Fibroblast of lung (primary cell): ENCODE measurements at regions not wholly inside any gene's neighbourhood (a gene's known extent, or its start where the extent isn't known, plus 50 kb on each side); places are given as distances from the start of the nearest gene placed in this dataset.
"Not testable (repeated sequence)": the region's sequence is repeated elsewhere in the genome, so short reads cannot be mapped to it uniquely, and the experiment has no call there.

Experiments
- DNase-seq, 2 donors: peaks; one replicate each; pipeline versions ENCODE4 v3.0.0 to v3.0.0-alpha.2; 2010; ENCODE audit warnings: low read depth in 2 of 2
- H2AFZ ChIP-seq: 2 replicates; pipeline ENCODE4 v1.5.1; 2012; ENCODE audit warnings: low read length, control low read depth, inconsistent platforms
- H3K27ac ChIP-seq: 2 replicates; pipeline ENCODE4 v1.5.1; 2011; ENCODE audit warnings: low read length, control low read depth; ENCODE audit not compliant: insufficient read depth
- H3K27me3 ChIP-seq: 2 replicates; pipeline ENCODE4 v1.5.1; 2011; ENCODE audit warnings: mild to moderate bottlenecking, low read length; ENCODE audit not compliant: control insufficient read depth, insufficient read depth
- H3K36me3 ChIP-seq: 2 replicates; pipeline ENCODE4 v1.5.1; 2011; ENCODE audit warnings: low read length; ENCODE audit not compliant: control insufficient read depth, insufficient read depth
- H3K4me1 ChIP-seq: 2 replicates; pipeline ENCODE4 v1.5.1; 2011; ENCODE audit warnings: low read length; ENCODE audit not compliant: control insufficient read depth, insufficient read depth; ENCODE audit errors: extremely low read depth
- H3K4me2 ChIP-seq: 2 replicates; pipeline ENCODE4 v1.5.1; 2011; ENCODE audit warnings: low read length, control low read depth; ENCODE audit not compliant: insufficient read depth; ENCODE audit errors: extremely low read depth
- H3K4me3 ChIP-seq, 4 experiments: fragments of 200-600 bp in 1 of 4; sonication (generic) in 1 of 4; replicated peaks in 1 of 4; 2 replicates each; pipeline ENCODE4 v1.5.1; 2011 to 2016; ENCODE audit warnings: low read length in 4 of 4, low read depth in 3 of 4, mild to moderate bottlenecking in 3 of 4, control low read depth in 2 of 4, inconsistent platforms in 1 of 4, mixed read lengths in 1 of 4; ENCODE audit not compliant: insufficient read depth in 1 of 4; ENCODE audit errors: control extremely low read depth in 1 of 4
- H3K79me2 ChIP-seq: 2 replicates; pipeline ENCODE4 v1.5.1; 2012; ENCODE audit warnings: mild to moderate bottlenecking, low read length, inconsistent platforms; ENCODE audit not compliant: control insufficient read depth, insufficient read depth
- H3K9ac ChIP-seq: 2 replicates; pipeline ENCODE4 v1.5.1; 2011; ENCODE audit warnings: mild to moderate bottlenecking, low read length, control low read depth; ENCODE audit not compliant: insufficient read depth
- H3K9me3 ChIP-seq: 2 replicates; pipeline ENCODE4 v1.5.1; 2012; ENCODE audit warnings: low read depth, low read length; ENCODE audit not compliant: control insufficient read depth, insufficient read depth
- H4K20me1 ChIP-seq: 2 replicates; pipeline ENCODE4 v1.5.1; 2011; ENCODE audit warnings: low read length; ENCODE audit not compliant: control insufficient read depth, insufficient read depth; ENCODE audit errors: extremely low read depth
- EZH2 ChIP-seq: IDR thresholded peaks from 2 replicates; pipeline ENCODE4 v1.5.1; 2012; ENCODE audit warnings: low read length, control low read depth, mild to moderate bottlenecking; ENCODE audit errors: missing control alignments
- TF ChIP-seq, protein P1 (sequence below), 2 donors: IDR thresholded peaks in 1 of 2; conservative IDR thresholded peaks in 1 of 2; 1 replicate in 1 of 2; 2 replicates in 1 of 2; pipeline ENCODE4 v1.5.1; 2011 to 2012; ENCODE audit warnings: low read length in 2 of 2, control low read depth in 1 of 2, inconsistent platforms in 1 of 2, low read depth in 1 of 2, mild to moderate bottlenecking in 1 of 2

DNA sequence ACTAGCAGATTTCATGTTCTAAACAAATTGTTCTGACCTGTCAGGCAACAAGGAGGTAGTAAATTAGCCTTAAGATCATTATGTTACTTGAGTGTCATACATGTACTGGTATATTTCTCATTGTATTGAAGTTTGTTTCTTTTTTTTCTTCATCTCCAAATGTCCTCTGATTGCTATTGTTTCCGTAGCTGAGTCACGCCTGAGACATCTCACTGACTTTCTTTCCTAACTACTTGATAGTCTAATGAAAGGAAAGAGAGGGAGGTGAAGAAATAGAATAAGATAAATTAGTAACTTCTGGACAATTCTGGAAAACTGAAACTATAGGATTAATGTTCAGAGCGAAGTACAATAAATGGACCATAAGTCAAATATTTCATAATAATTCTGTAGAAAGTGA, 1049.9 kb downstream of the TSN start:
- H3K9ac ChIP-seq = no peak overlapping the region
- H3K4me2 ChIP-seq = no peak overlapping the region
- H3K9me3 ChIP-seq = no peaks in the 10 kb centered on the region
- no peak overlapping the region for H3K4me3 ChIP-seq
- no peaks in the 10 kb centered on the region for H3K4me1 ChIP-seq
- no peak overlapping the region for H2AFZ ChIP-seq
- H3K27me3 ChIP-seq = no peaks in the 10 kb centered on the region
- H4K20me1 ChIP-seq = no peaks in the 10 kb centered on the region
- TF ChIP-seq, protein P1, sequence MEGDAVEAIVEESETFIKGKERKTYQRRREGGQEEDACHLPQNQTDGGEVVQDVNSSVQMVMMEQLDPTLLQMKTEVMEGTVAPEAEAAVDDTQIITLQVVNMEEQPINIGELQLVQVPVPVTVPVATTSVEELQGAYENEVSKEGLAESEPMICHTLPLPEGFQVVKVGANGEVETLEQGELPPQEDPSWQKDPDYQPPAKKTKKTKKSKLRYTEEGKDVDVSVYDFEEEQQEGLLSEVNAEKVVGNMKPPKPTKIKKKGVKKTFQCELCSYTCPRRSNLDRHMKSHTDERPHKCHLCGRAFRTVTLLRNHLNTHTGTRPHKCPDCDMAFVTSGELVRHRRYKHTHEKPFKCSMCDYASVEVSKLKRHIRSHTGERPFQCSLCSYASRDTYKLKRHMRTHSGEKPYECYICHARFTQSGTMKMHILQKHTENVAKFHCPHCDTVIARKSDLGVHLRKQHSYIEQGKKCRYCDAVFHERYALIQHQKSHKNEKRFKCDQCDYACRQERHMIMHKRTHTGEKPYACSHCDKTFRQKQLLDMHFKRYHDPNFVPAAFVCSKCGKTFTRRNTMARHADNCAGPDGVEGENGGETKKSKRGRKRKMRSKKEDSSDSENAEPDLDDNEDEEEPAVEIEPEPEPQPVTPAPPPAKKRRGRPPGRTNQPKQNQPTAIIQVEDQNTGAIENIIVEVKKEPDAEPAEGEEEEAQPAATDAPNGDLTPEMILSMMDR (conservative IDR thresholded peaks at IDR 0.05 in 1 of 2, IDR thresholded peaks at IDR 0.05 in 1 of 2; ENCODE audit: low read depth in 1 of 2, low read length in 2 of 2) = no peak
- TF ChIP-seq EZH2 = no peak
- H3K36me3 ChIP-seq = no peaks in the 10 kb centered on the region
- H3K27ac ChIP-seq = no peak overlapping the region
- DNase-seq = no peak
- no peaks in the 10 kb centered on the region for H3K79me2 ChIP-seq

DNA sequence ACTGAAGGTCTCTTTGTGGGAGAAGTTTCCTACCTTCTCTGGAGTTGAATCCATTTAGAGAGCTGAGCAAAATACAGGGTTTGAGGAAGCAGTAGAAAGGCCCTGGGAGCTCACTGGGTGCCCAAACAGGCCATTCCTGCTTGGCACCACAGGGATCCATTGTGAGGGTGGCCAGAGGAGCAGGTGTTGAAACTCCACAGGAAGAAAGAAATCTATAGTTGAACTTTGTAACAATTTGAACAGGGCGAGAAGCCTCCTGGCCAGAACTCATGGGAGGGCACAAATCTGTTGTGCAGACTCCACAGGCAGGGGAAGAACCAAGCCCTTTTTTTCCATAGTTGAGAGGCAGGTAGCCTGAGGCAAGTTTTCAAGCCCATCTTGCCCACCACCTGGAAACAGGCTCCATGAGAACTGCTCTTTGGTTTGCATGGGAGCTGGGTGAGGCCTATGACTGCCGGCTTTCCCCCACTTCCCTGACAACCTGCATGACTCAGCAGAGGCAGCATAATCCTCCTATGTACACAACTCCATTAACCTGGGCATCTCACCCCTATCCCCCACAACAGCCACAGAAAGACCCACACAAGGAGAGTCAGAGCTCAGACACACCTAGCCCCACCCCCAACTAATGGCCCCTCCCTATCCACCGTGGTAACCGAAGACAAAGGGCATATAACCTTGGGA, 1053.0 kb downstream of the TSN start:
- Histone ChIP-seq H3K9ac (no peak overlapping the region), H3K4me3 (no peak overlapping the region), H3K27me3 (no peaks in the 10 kb centered on the region), H3K9me3 (no peaks in the 10 kb centered on the region), H3K4me2 (no peak overlapping the region), H4K20me1 (no peaks in the 10 kb centered on the region), H3K36me3 (no peaks in the 10 kb centered on the region), H3K27ac (no peak overlapping the region), H2AFZ (no peak overlapping the region), H3K79me2 (no peaks in the 10 kb centered on the region), H3K4me1 (no peaks in the 10 kb centered on the region)
- TF ChIP-seq, protein P1 (conservative IDR thresholded peaks at IDR 0.05 in 1 of 2, IDR thresholded peaks at IDR 0.05 in 1 of 2; ENCODE audit: low read depth in 1 of 2, low read length in 2 of 2) = no peak
- no peak for TF ChIP-seq EZH2
- no peak for DNase-seq

DNA sequence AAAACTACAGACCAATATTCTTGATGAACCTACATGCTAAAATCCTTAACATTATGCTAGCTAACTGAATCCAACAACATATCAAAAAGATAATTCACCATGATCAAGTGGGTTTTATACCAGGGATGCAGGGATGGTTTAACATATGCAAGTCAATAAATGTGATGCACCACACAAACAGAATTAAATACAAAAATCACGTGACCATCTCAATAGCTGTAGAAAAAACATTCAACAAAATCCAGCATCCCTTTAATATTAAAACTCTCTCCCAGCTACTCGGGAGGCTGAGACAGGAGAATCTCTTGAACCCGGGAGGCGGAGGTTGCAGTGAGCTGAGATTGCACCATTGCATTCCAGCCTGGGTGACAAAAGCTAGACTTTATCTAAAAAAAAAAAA, 1056.8 kb downstream of the TSN start:
- H4K20me1 ChIP-seq, H3K36me3 ChIP-seq, DNase-seq, H3K4me3 ChIP-seq, H3K27ac ChIP-seq, H3K4me1 ChIP-seq, H3K9me3 ChIP-seq, H3K79me2 ChIP-seq, H3K4me2 ChIP-seq, H3K9ac ChIP-seq, H3K27me3 ChIP-seq, H2AFZ ChIP-seq: not testable (repeated sequence)
